H1 (cell line): ENCODE measurements at regions not wholly inside any gene's neighbourhood (a gene's known extent, or its start where the extent isn't known, plus 50 kb on each side); places are given as distances from the start of the nearest gene placed in this dataset.

Experiments
- CTCF ChIA-PET: fragments of 300-600 bp; sonication (Branson Sonifier 250); formaldehyde crosslinking; loops from one replicate; lab custom pipeline; 2021; ENCODE audit not compliant: partially characterized antibody; lab: Charles Lee
- POLR2A ChIA-PET: fragments of 300-600 bp; sonication (Branson Sonifier 250); formaldehyde crosslinking; loops from one replicate; lab custom pipeline; 2021; ENCODE audit warnings: inconsistent platforms; ENCODE audit not compliant: partially characterized antibody; lab: Charles Lee
- DNase-seq, 2 experiments: peaks; one replicate each; pipeline versions ENCODE4 v3.0.0 to v3.0.0-alpha.2; 2010 to 2022; ENCODE audit warnings: low spot score in 2 of 2, low read depth in 1 of 2, mixed read lengths in 1 of 2
- FAIRE-seq: peaks from 2 replicates; lab custom pipeline; 2011; peaks lifted over from hg19 to GRCh38; lab: Jason Lieb, UNC
- H2AFZ ChIP-seq: 2 replicates; pipeline ENCODE4 v1.8.1; 2012; ENCODE audit warnings: low read length, inconsistent platforms
- H2AK5ac ChIP-seq: 2 replicates; pipeline ENCODE4 v1.6.1; 2013; ENCODE audit warnings: low read depth, low read length
- H2BK120ac ChIP-seq: replicated peaks from 2 replicates; pipeline ENCODE3; 2013; ENCODE audit warnings: low read depth, low read length, inconsistent platforms
- H2BK12ac ChIP-seq: 2 replicates; pipeline ENCODE4 v1.6.1; 2013; ENCODE audit warnings: low read depth, low read length
- H2BK15ac ChIP-seq: 2 replicates; pipeline ENCODE4 v1.6.1; 2013; ENCODE audit warnings: low read length
- H2BK20ac ChIP-seq: 2 replicates; pipeline ENCODE4 v1.6.1; 2013; ENCODE audit warnings: low read length
- H2BK5ac ChIP-seq: 2 replicates; pipeline ENCODE4 v1.6.1; 2013; ENCODE audit warnings: low read depth, low read length
- H3K14ac ChIP-seq: 2 replicates; pipeline ENCODE4 v1.6.1; 2013; ENCODE audit warnings: inconsistent platforms; ENCODE audit not compliant: insufficient read length
- H3K18ac ChIP-seq: 2 replicates; pipeline ENCODE4 v1.6.1; 2013; ENCODE audit warnings: low read length; ENCODE audit errors: extremely low read depth
- H3K23ac ChIP-seq: 2 replicates; pipeline ENCODE4 v1.6.1; 2013; ENCODE audit warnings: inconsistent platforms; ENCODE audit not compliant: insufficient read length
- H3K23me2 ChIP-seq: 2 replicates; pipeline ENCODE4 v1.6.1; 2013; ENCODE audit warnings: low read depth, low read length
- H3K27ac ChIP-seq: 2 replicates; pipeline ENCODE4 v1.6.1; 2011; ENCODE audit warnings: low read depth, low read length, inconsistent platforms
- H3K27me3 ChIP-seq, 4 experiments: replicated peaks in 1 of 4; 1 replicate in 1 of 4; 2 replicates in 3 of 4; pipeline versions ENCODE4 v1.6.1 to v1.8.1; 2011 to 2013; ENCODE audit warnings: low read length in 3 of 4, mild to moderate bottlenecking in 3 of 4, inconsistent platforms in 2 of 4, mixed read lengths in 2 of 4, moderate library complexity in 1 of 4; ENCODE audit not compliant: control insufficient read depth in 3 of 4, insufficient read depth in 3 of 4; ENCODE audit errors: extremely low read depth in 1 of 4
- H3K36me3 ChIP-seq, 4 experiments: 2 replicates each; pipeline versions ENCODE4 v1.6.1 to v1.8.1; 2011 to 2013; ENCODE audit warnings: mild to moderate bottlenecking in 4 of 4, low read length in 3 of 4, moderate library complexity in 2 of 4, control low read depth in 1 of 4, inconsistent platforms in 1 of 4; ENCODE audit not compliant: insufficient read depth in 4 of 4, control insufficient read depth in 2 of 4
- H3K4ac ChIP-seq: replicated peaks from 2 replicates; pipeline ENCODE3; 2013; ENCODE audit warnings: low read length, low read depth, mixed read lengths, inconsistent platforms; ENCODE audit not compliant: insufficient read length
- H3K4me1 ChIP-seq, 4 experiments: replicated peaks in 1 of 4; 1 replicate in 1 of 4; 2 replicates in 3 of 4; pipeline versions ENCODE4 v1.6.1 to v1.8.1; 2011 to 2013; ENCODE audit warnings: low read length in 3 of 4, inconsistent platforms in 2 of 4, mixed read lengths in 1 of 4; ENCODE audit not compliant: insufficient read depth in 4 of 4, control insufficient read depth in 3 of 4
- H3K4me2 ChIP-seq, 2 experiments: 2 replicates each; pipeline versions ENCODE4 v1.6.1 to v1.8.1; 2011 to 2013; ENCODE audit warnings: low read depth in 2 of 2, low read length in 2 of 2, control low read depth in 1 of 2, inconsistent platforms in 1 of 2, mild to moderate bottlenecking in 1 of 2; ENCODE audit not compliant: insufficient read depth in 1 of 2
- H3K4me3 ChIP-seq, 4 experiments: fragments of 200-600, 300-600 bp in 1 of 4; sonication (generic), shearing (Covaris generic), sonication (Bioruptor Twin) in 1 of 4; 2 replicates each; pipeline versions ENCODE4 v1.5.1 to v1.8.1; 2011 to 2016; ENCODE audit warnings: low read length in 4 of 4, low read depth in 3 of 4, control low read depth in 2 of 4, inconsistent platforms in 2 of 4, mild to moderate bottlenecking in 2 of 4, mixed read lengths in 1 of 4, moderate library complexity in 1 of 4; ENCODE audit not compliant: insufficient read depth in 2 of 4; ENCODE audit errors: extremely low read depth in 1 of 4
- H3K56ac ChIP-seq: replicated peaks from 2 replicates; pipeline ENCODE3; 2013; ENCODE audit warnings: low read depth, mild to moderate bottlenecking, mixed read lengths, low read length, inconsistent platforms; ENCODE audit not compliant: insufficient read length
- H3K79me1 ChIP-seq: 2 replicates; pipeline ENCODE4 v1.6.1; 2013; ENCODE audit warnings: low read depth, low read length, control low read depth
- H3K79me2 ChIP-seq, 2 experiments: 2 replicates each; pipeline versions ENCODE4 v1.6.1 to v1.8.1; 2012 to 2013; ENCODE audit warnings: low read length in 2 of 2, mild to moderate bottlenecking in 2 of 2, inconsistent platforms in 1 of 2; ENCODE audit not compliant: insufficient read depth in 2 of 2, control insufficient read depth in 1 of 2
- H3K9ac ChIP-seq, 4 experiments: replicated peaks in 1 of 4; 1 replicate in 1 of 4; 2 replicates in 3 of 4; pipeline versions ENCODE4 v1.6.1 to v1.8.1; 2011 to 2013; ENCODE audit warnings: low read depth in 3 of 4, low read length in 3 of 4, control low read depth in 2 of 4, mild to moderate bottlenecking in 2 of 4, moderate library complexity in 2 of 4, inconsistent platforms in 1 of 4; ENCODE audit errors: extremely low read depth in 1 of 4
- H3K9me3 ChIP-seq, 2 experiments: 2 replicates each; pipeline versions ENCODE4 v1.6.1 to v1.8.1; 2012 to 2013; ENCODE audit warnings: mild to moderate bottlenecking in 2 of 2, moderate library complexity in 2 of 2, control low read depth in 1 of 2, inconsistent platforms in 1 of 2, low read depth in 1 of 2, low read length in 1 of 2, mixed read lengths in 1 of 2; ENCODE audit not compliant: insufficient read depth in 2 of 2
- H4K20me1 ChIP-seq, 2 experiments: replicated peaks in 1 of 2; 2 replicates each; pipeline versions ENCODE3 to v1.8.1; 2011 to 2013; ENCODE audit warnings: inconsistent platforms in 2 of 2, low read length in 2 of 2, mild to moderate bottlenecking in 1 of 2; ENCODE audit not compliant: insufficient read depth in 2 of 2, control insufficient read depth in 1 of 2
- H4K5ac ChIP-seq: 2 replicates; pipeline ENCODE4 v1.6.1; 2013; ENCODE audit warnings: low read length, low read depth, mixed read lengths, inconsistent platforms; ENCODE audit not compliant: insufficient read length
- H4K8ac ChIP-seq: 2 replicates; pipeline ENCODE4 v1.8.0; 2013; ENCODE audit warnings: mild to moderate bottlenecking, moderate library complexity, low read length, inconsistent platforms; ENCODE audit not compliant: insufficient read depth; ENCODE audit errors: extremely low read depth
- H4K91ac ChIP-seq: replicated peaks from 2 replicates; pipeline ENCODE3; 2013; ENCODE audit warnings: low read length, mixed read lengths, inconsistent platforms; ENCODE audit not compliant: insufficient read length
- CREB1 ChIP-seq: IDR thresholded peaks from 2 replicates; pipeline ENCODE4 v1.6.1; 2012; ENCODE audit warnings: inconsistent platforms
- EP300 ChIP-seq, 2 experiments: IDR thresholded peaks; 1 replicate in 1 of 2; 2 replicates in 1 of 2; pipeline ENCODE4 v1.6.1; 2011 to 2012; ENCODE audit warnings: low read depth in 2 of 2, low read length in 2 of 2, mild to moderate bottlenecking in 2 of 2, borderline replicate concordance in 1 of 2, inconsistent platforms in 1 of 2, moderate library complexity in 1 of 2
- GTF2F1 ChIP-seq: IDR thresholded peaks from 2 replicates; pipeline ENCODE4 v1.6.1; 2012; ENCODE audit warnings: low read depth, low read length, improper control_type of control experiment, borderline replicate concordance
- HDAC2 ChIP-seq, 2 experiments: fragments of 300-600 bp in 1 of 2; sonication (generic) in 1 of 2; IDR thresholded peaks; 2 replicates each; pipeline ENCODE4 v1.6.1; 2011 to 2012; ENCODE audit warnings: low read depth in 2 of 2, low read length in 2 of 2, mild to moderate bottlenecking in 2 of 2, moderate library complexity in 2 of 2, borderline replicate concordance in 1 of 2, inconsistent platforms in 1 of 2
- JUN ChIP-seq: IDR thresholded peaks from 2 replicates; pipeline ENCODE4 v1.6.1; 2011; ENCODE audit warnings: low read depth, mild to moderate bottlenecking, improper control_type of control experiment, low read length
- JUND ChIP-seq: IDR thresholded peaks from 2 replicates; pipeline ENCODE4 v1.6.1; 2011; ENCODE audit warnings: mild to moderate bottlenecking, improper control_type of control experiment, low read length
- KDM4A ChIP-seq: IDR thresholded peaks from one replicate; pipeline ENCODE4 v1.7.1; 2012; ENCODE audit warnings: low read depth, mild to moderate bottlenecking, moderate library complexity, low read length, inconsistent platforms; ENCODE audit not compliant: severe bottlenecking
- POU5F1 ChIP-seq: IDR thresholded peaks from 2 replicates; pipeline ENCODE4 v1.6.1; 2011; ENCODE audit warnings: low read depth, mild to moderate bottlenecking, low read length, moderate library complexity
- RFX5 ChIP-seq: IDR thresholded peaks from 2 replicates; pipeline ENCODE4 v1.6.1; 2011; ENCODE audit warnings: low read depth, low read length, improper control_type of control experiment, borderline replicate concordance
- RNF2 ChIP-seq: fragments of 200-900, 300-1000 bp; sonication (generic); IDR thresholded peaks from 2 replicates; pipeline ENCODE4 v1.7.1; 2016; ENCODE audit warnings: borderline replicate concordance, low read depth, mild to moderate bottlenecking, antibody characterized with exemption, low read length; ENCODE audit not compliant: poor library complexity, severe bottlenecking; ENCODE audit errors: missing control alignments
- TAF1 ChIP-seq: IDR thresholded peaks from 2 replicates; pipeline ENCODE4 v1.6.1; 2011; ENCODE audit warnings: mild to moderate bottlenecking, low read depth, low read length
- TBP ChIP-seq: IDR thresholded peaks from 2 replicates; pipeline ENCODE4 v1.6.1; 2011; ENCODE audit warnings: low read depth, low read length, improper control_type of control experiment
- WGBS, 2 experiments: shearing (Covaris generic) in 1 of 2; methylation state at CpG; one replicate each; pipeline versions ENCODE4 v1.1.6 to v1.1.7; 2013 to 2015; ENCODE audit warnings: low lambda C conversion rate in 2 of 2, mixed read lengths in 2 of 2, inconsistent platforms in 1 of 2, low coverage in 1 of 2, missing lambda C conversion rate in 1 of 2; ENCODE audit not compliant: insufficient replicate concordance in 2 of 2, insufficient coverage in 1 of 2, insufficient read length in 1 of 2; ENCODE audit errors: extremely low coverage in 1 of 2, missing lambda C conversion rate in 1 of 2; 5-methylcytosine and 5-hydroxymethylcytosine counted together
- TF ChIP-seq, protein P1 (sequence below): IDR thresholded peaks from 2 replicates; pipeline ENCODE4 v1.6.1; 2012; ENCODE audit warnings: low read length, inconsistent platforms

DNA sequence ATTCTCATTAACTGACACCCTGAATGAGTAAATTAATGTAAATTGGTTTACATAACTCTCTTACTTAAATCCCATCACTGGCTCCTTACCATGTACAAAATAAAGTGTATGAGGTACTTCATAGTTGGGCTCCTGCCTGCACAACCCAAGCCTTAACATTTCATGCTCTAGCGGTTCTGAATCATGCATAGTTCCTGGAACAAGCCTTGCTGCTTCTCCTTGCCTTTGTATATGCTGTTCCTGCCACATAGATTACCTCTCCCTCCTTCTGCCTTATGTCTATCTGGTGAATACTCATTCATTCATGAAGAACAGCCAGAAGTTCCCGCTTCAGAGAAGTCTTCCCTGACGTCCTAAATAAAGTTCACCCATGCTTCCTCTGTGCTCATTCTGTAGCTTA, 594.7 kb downstream of the SMARCA1 start:
- Histone ChIP-seq H3K9me3 (no peaks in the 10 kb centered on the region), H3K79me2 (no peaks in the 10 kb centered on the region), H2AK5ac (no peak overlapping the region), H2BK15ac (no peak overlapping the region), H3K27ac (no peak overlapping the region), H3K36me3 (no peaks in the 10 kb centered on the region), H3K4ac (no peak overlapping the region), H3K4me2 (no peak overlapping the region), H3K23ac (no peak overlapping the region), H3K79me1 (no peaks in the 10 kb centered on the region), H2BK20ac (no peak overlapping the region), H3K18ac (no peak overlapping the region), H3K14ac (no peak overlapping the region), H4K5ac (no peak overlapping the region), H3K23me2 (no peaks in the 10 kb centered on the region), H3K4me1 (no peaks in the 10 kb centered on the region), H4K20me1 (no peaks in the 10 kb centered on the region), H2BK12ac (no peak overlapping the region), H2BK5ac (no peak overlapping the region), H4K91ac (no peak overlapping the region), H2BK120ac (no peak overlapping the region), H4K8ac (no peak overlapping the region), H3K56ac (no peak overlapping the region), H3K9ac (no peak overlapping the region), H2AFZ (no peak overlapping the region), H3K27me3 (no peaks in the 10 kb centered on the region), H3K4me3 (no peak overlapping the region)
- ChIA-PET CTCF (no interaction called here), POLR2A (no interaction called here)
- WGBS, 2 experiments: 71% methylated on average over 2 of the region's 3 CpGs; no CpG with 5 or more reads in 1 of the 2 experiments
- FAIRE-seq (no peak), DNase-seq (no peak)
- no peak for TF ChIP-seq RNF2
- no peak for TF ChIP-seq HDAC2 (IDR thresholded peaks at IDR 0.05; ENCODE audit: borderline replicate concordance in 1 of 2, low read depth in 2 of 2, low read length in 2 of 2)
- no peak for TF ChIP-seq TAF1
- no peak for TF ChIP-seq CREB1
- TF ChIP-seq RFX5: no peak
- TF ChIP-seq POU5F1: no peak
- TF ChIP-seq JUND: no peak
- TF ChIP-seq EP300 (IDR thresholded peaks at IDR 0.05; ENCODE audit: borderline replicate concordance in 1 of 2, low read depth in 2 of 2, low read length in 2 of 2): no peak
- TF ChIP-seq TBP: no peak
- TF ChIP-seq GTF2F1: no peak
- TF ChIP-seq, protein P1, sequence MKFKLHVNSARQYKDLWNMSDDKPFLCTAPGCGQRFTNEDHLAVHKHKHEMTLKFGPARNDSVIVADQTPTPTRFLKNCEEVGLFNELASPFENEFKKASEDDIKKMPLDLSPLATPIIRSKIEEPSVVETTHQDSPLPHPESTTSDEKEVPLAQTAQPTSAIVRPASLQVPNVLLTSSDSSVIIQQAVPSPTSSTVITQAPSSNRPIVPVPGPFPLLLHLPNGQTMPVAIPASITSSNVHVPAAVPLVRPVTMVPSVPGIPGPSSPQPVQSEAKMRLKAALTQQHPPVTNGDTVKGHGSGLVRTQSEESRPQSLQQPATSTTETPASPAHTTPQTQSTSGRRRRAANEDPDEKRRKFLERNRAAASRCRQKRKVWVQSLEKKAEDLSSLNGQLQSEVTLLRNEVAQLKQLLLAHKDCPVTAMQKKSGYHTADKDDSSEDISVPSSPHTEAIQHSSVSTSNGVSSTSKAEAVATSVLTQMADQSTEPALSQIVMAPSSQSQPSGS: no peak
- no peak for TF ChIP-seq KDM4A
- no peak for TF ChIP-seq JUN
